Activated CD4-positive, alpha-beta T cell treated with anti-CD3 and anti-CD28 coated beads for 24 hours (primary cell): ENCODE measurements at regions not wholly inside any gene's neighbourhood (a gene's known extent, or its start where the extent isn't known, plus 50 kb on each side); places are given as distances from the start of the nearest gene placed in this dataset.
A peak's percentile ranks its signal among the peaks of the same experiment; 100 is the strongest.
"Not testable (repeated sequence)": the region's sequence is repeated elsewhere in the genome, so short reads cannot be mapped to it uniquely, and the experiment has no call there.

ENCODE experiments used
- DNase-seq, 2 donors: peaks; one replicate each; pipeline ENCODE4 v3.0.0-alpha.2; 2020; ENCODE audit warnings: low read depth in 2 of 2

DNA sequence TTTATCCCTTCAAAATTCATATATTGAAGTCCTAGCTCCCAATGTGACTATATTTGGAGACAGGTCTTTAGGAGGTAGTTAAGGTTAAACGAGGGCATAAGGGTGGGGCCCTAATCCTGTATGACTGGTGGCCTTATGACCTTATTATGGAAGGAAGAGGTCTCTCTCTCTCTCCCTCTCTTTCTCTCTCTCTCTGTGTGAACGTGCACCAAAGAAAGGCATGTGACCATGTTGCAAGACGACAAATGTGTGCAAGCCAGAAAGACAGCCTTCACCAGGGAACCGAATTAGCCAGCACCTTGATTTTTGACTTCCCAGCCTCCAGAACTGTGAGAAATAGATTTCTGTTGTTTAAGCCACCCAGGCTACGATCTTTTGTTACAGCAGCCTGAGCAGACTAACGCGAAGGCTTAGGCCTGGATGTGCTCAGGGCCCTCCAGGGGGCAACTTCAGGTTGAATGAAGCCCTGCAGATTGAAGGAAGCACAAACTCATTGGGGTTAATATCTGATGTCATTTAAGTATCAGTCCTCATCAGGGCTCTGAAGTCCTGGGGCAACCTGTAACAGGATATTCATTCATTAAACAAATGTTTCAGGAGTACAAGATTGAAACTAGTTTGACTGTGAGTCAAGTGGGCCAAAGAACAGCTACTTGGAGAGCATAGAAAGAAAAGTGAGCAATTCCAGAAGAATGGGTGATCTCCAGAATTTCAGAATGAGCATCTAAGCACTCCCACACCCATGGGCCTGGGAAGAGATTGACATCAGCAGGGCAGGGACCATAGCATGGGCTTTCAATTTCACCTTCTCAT, 157.4 kb upstream of the TNFAIP3 start:
- peak in 1 of 2 donors; percentile 15 for DNase-seq

- no peak for DNase-seq
Observed at GRCh38 chr6:137711972-137712371, 155.1 kb upstream of the TNFAIP3 start.

DNA sequence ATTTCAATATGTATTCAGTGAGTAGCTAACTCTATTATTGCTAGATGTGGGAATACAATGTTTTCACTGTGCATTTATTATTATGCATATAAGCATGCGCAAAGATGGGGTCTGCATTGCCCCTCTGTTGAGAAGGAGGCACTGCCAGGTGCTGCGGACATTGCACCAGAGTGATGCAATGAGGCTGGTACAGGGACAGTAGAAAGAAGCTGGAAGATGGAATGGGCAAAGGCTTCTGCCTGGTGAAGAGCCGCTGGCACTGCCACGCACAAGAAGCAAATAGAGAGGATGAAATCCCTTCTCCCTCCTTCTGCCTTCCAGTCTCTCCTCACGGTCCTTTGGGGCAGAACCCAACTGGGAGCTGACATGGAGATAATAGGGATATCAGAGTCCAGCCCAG, 154.5 kb upstream of the TNFAIP3 start:
- DNase-seq = no peak

GRCh38 chr6:137715589-137716045, 151.4 kb upstream of the TNFAIP3 start:
- DNase-seq = no peak

- peak in 1 of 2 donors; percentile 32 for DNase-seq
Observed at GRCh38 chr6:137717074-137718073, 149.7 kb upstream of the TNFAIP3 start.

- not testable (repeated sequence) for DNase-seq
Observed at GRCh38 chr6:137718903-137719302, 148.2 kb upstream of the TNFAIP3 start.

GRCh38 chr6:137722749-137723272, 144.2 kb upstream of the TNFAIP3 start:
- no peak for DNase-seq

DNA sequence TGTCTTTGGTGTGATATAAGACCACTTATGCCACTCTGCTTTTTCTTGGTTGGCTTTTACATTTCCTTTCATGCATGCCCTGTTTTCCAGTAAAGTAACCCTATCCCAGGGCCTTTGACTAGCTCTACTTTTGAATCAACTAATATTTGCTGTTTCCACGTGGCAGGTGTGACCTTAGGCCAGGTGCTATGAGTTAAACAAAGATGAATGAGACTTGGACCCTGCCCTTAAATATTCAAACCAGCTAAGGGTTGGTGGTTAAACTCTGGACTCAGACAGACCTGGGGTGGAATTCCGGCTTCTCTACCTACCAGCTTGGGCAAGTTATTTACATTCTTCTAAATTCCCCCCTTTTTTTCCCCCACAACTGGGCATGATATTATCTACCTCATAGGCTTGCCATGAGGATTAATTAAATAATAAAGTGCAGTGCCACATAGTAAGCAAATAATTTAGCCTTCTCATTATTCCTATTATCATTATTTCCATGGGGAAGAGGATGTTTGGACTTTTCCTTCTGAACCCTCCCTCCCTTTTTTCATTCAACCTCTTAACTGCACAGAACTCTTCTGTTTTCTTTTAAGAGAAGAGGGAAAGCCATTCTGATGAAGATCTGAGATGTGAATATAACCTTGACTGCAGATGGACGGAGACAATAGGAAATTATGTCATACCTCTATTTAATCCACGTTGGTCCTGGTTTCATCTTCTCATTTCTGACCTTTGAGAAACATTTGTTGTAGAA, 143.6 kb upstream of the TNFAIP3 start:
- no peak for DNase-seq

DNA sequence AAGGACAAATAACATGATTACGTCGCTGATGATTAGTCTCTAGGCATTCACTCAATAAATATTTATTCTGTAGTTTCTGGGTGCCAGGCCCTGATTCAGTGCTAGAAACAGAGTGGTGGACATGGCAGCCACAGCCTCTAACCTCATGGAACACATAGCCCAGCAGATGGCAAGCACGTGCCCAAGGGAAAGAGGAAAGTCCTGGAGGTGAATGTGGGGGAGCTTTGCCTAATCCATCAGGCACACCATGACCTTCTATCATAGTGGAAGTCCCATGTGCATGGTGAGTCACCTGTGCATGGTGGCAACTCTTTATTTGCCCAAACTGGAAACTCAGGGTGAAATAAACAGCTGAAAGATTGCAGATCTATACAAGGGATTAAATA, 143.0 kb upstream of the TNFAIP3 start:
- DNase-seq = no peak

DNA sequence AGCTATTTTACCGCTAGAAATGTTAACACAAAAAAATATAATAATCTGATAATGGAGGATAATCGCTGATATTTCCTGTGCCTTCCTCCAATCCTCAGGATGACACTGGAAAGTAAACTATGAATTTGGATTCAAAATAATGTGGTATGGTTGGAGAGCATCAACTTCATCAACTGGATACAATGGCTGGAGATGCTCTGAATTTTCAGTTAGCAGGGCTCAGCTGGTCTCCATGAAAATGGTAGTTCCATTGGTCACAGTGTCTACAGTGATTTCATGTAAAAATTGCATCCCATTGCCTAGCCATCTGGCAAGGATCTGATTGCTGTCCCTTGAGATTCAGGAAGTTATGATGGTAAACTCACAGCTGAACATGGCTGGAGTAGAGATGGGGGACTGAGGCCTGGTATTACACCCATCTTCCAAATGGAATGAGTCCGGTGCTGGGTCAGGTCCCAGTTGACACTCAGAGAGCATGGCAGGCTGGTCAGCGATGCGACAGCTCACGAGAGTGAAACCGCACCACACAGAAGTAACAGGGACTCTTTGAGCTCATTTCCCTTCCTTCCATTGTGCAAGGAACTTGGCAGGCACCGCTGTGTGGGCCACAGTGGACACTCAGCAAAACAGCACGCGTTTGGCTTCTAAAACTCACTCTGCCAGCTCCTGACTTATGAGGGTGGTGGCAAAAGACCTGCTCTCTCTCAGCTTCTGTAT, 142.4 kb upstream of the TNFAIP3 start:
- DNase-seq = no peak

GRCh38 chr6:137725949-137726348, 141.1 kb upstream of the TNFAIP3 start:
- DNase-seq = no peak

DNA sequence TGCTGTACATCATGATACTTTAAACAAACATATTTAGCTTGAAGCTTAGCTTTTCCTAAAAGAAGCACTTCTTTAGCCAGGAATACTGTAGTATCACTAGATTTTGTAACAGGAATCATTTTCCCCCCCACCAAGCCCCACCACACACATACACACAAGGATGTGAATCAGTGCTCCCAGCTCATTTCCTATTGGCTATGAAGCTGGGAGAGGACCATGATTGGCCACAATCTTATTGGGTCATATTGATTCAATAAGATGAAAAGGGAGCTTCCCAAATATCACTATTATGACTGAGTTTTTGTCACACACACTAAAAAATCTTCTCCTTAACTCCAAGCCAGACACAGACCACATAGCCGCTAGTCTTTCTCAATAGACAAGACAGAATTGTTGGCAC, 140.5 kb upstream of the TNFAIP3 start:
- no peak for DNase-seq

GRCh38 chr6:137727216-137727765, 139.8 kb upstream of the TNFAIP3 start:
- no peak for DNase-seq

DNA sequence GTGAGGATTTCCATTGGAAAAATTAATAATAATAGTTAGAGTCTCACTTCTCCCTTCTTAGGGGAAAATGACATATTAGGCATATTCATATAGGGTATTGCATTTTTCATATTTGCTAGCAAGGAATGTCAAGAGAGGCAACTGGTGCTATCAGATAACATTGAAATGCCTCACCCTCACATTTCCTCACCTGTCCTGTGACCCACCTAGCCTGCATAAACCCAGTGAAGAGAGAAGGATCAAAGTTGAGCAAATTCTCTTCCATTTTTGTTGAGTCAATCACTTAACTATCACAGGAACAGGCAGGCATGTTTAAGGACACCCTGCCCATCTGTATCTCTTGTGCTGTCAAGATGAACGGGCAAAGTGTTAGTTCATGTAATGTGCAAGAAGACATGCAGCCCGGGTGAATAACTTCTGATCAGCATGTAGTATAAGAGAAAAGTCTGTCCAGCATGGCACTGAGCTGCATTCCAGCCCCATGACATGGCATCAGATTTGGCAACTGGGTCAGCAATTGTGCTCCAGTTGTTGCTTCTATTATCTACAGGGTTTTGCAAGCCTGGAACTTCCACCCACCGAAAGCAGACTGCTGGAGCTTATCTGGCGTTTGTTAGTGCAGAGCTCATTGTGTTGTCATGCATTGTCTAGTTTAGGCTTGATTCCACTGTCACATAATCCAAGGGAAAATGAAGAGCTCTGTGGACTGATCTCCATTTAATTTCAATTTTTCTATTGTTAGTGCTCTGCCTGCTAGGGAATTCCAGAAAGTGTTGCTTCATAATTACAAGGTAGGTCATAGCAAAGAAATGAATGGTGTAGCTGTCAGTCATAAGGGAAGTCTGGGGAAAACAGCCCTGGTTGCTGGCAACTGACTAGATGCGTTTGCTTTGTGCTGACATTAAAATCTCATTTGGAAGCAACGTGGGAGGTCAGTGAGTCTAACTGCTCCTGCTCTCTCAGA, 138.4 kb upstream of the TNFAIP3 start:
- DNase-seq = no peak

DNA sequence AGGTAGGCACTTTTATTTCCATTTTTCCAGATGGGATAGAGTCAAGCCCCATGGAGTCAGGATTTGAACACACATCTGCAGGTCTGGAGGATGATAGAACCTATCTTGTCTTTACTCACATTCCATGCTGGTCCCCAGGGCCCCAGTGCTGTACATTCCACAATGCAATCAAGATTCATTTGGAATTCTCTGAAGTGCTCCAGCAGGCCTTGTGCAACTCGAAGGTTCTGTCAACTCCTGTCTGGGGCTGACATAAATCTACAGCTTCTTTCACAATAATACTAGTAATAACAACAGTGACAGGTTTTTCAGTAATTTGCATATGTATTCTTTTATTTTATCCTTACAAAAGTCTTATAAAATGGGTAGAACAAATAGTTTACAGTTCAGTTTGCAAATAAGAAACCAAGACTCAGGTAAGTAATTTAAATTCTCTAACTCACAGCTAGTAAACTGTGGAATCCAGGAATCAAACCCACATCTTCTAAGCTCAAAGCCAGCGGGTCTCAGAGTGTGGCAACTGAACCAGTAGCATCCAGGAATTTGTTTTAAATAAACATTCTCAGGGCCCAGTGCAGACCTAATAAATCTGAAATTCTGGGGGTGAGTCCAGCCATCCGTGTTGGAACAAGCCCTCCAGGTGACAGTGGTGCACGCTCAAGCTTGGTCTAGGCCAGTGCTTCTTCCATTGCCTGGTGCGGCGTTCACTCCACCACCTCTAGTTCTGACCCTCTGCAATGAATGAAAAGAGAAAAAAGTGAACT, 137.0 kb upstream of the TNFAIP3 start:
- DNase-seq = no peak

DNA sequence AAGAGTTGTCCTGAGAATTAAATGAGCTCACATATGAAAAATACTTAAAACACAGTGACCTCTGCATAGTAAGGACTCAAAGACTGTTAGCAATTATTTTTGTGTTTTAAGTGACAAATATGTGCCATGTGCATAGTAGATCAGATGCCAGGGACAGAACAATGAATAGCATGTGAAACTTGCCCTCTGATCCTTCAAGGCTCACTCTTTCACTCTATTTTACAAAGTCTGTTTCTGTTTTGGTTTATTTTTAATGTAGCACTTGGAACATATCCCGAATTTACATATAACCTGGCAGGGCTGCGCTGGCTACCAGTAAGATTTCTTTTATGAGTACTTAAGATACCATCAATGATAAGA, 135.5 kb upstream of the TNFAIP3 start:
- no peak for DNase-seq

GRCh38 chr6:137731960-137732616, 135.0 kb upstream of the TNFAIP3 start:
- no peak for DNase-seq

DNA sequence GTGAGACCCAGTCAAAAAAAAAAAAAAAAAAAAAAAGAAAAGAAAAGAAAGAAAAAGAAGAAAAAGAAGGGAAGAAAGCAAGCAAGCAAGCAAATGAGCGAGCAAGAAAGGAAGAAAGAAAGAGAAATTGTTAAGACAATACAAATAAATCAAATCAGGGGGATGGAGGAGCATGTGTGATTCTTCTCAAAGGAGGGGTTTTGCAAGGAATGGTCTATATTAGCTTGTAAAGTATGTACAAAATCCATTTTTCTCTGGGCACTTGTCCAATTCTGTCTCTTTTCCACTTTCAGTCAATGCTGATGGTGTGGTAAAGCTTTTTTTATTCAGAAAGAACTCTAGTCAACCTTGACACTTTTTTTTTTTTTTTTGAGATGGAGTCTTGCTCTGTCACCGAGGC, 133.7 kb upstream of the TNFAIP3 start:
- no peak for DNase-seq
